HCT116 (cell line): ENCODE measurements at regions not wholly inside any gene's neighbourhood (a gene's known extent, or its start where the extent isn't known, plus 50 kb on each side); places are given as distances from the start of the nearest gene placed in this dataset.

Experiments used
- ATAC-seq: fragments of 200-7000 bp; cut with Tn5 transposase; 2 replicates; pipeline ENCODE4 v1.9.1; 2020; ENCODE audit warnings: mild to moderate bottlenecking, moderate library complexity
- BruUV-seq: library from RNA; stranded (reverse); fragments of 400-500 nt; replicated peaks from 2 replicates; lab custom pipeline; 2021; lab: Mats Ljungman, UMichigan
- CTCF ChIA-PET: fragments of 300-600 bp; sonication (Branson Sonifier 250); formaldehyde crosslinking; loops from one replicate; lab custom pipeline; 2021; ENCODE audit warnings: antibody characterized with exemption; lab: Charles Lee
- POLR2A ChIA-PET: fragments of 300-600, 350-600 bp; sonication (Branson Sonifier 250); formaldehyde crosslinking; loops from one replicate; lab custom pipeline; 2021; ENCODE audit warnings: antibody characterized with exemption; lab: Charles Lee
- RAD21 ChIA-PET, 2 experiments: fragments of 300-600 bp; sonication (Branson Sonifier 250); formaldehyde crosslinking; loops; one replicate each; lab custom pipeline; 2023; ENCODE audit warnings: low total read pairs in 2 of 2; ENCODE audit not compliant: uncharacterized antibody in 2 of 2, unreplicated experiment in 2 of 2, low non-redundant PET in 1 of 2; lab: Charles Lee
- DNase-seq: peaks from one replicate; pipeline ENCODE4 v3.0.0-alpha.2; 2010; ENCODE audit warnings: low read depth, low spot score
- H2AFZ ChIP-seq: fragments of 200-600 bp; shearing (Covaris generic), sonication (generic); 2 replicates; pipeline ENCODE4 v1.6.1; 2017; ENCODE audit warnings: low read depth, mixed run types, mixed read lengths, antibody characterized with exemption, low read length; ENCODE audit not compliant: poor library complexity, severe bottlenecking
- H3K27ac ChIP-seq: 2 replicates; pipeline ENCODE4 v1.5.1; 2012; ENCODE audit warnings: low read depth, low read length
- H3K27me3 ChIP-seq: fragments of 200-600 bp; sonication (generic); 2 replicates; pipeline ENCODE4 v1.6.1; 2016; ENCODE audit warnings: mixed run types, low read length, mixed read lengths; ENCODE audit not compliant: insufficient read depth
- H3K36me3 ChIP-seq, 2 experiments: fragments of 200-500 bp in 1 of 2; fragments of 200-600 bp in 1 of 2; sonication (Bioruptor generic) in 1 of 2; sonication (generic) in 1 of 2; 2 replicates each; pipeline versions ENCODE4 v1.5.1 to v1.6.1; 2014 to 2016; ENCODE audit warnings: low read length in 2 of 2, inconsistent platforms in 1 of 2, mixed read lengths in 1 of 2, mixed run types in 1 of 2; ENCODE audit not compliant: insufficient read depth in 2 of 2, control insufficient read depth in 1 of 2
- H3K4me1 ChIP-seq, 2 experiments: fragments of 200-600 bp in 1 of 2; sonication (generic) in 1 of 2; 2 replicates each; pipeline versions ENCODE4 v1.5.1 to v1.6.1; 2012 to 2017; ENCODE audit warnings: low read length in 2 of 2, inconsistent platforms in 1 of 2, mild to moderate bottlenecking in 1 of 2, mixed read lengths in 1 of 2, mixed run types in 1 of 2, moderate library complexity in 1 of 2; ENCODE audit not compliant: insufficient read depth in 2 of 2, control insufficient read depth in 1 of 2
- H3K4me2 ChIP-seq: fragments of 200-600 bp; sonication (generic); 2 replicates; pipeline ENCODE4 v1.6.1; 2017; ENCODE audit warnings: mixed run types, low read length, mixed read lengths
- H3K4me3 ChIP-seq, 2 experiments: fragments of 200-600 bp in 1 of 2; sonication (generic) in 1 of 2; replicated peaks in 1 of 2; 2 replicates each; pipeline ENCODE4 v1.5.1; 2011 to 2016; ENCODE audit warnings: low read length in 2 of 2, control low read depth in 1 of 2, low read depth in 1 of 2, mild to moderate bottlenecking in 1 of 2, mixed read lengths in 1 of 2, mixed run types in 1 of 2
- H3K79me2 ChIP-seq: fragments of 200-600 bp; sonication (generic); 2 replicates; pipeline ENCODE4 v1.6.1; 2017; ENCODE audit warnings: mild to moderate bottlenecking, mixed run types, low read length, moderate library complexity, mixed read lengths; ENCODE audit not compliant: insufficient read depth
- H3K9ac ChIP-seq: fragments of 200-600 bp; sonication (generic); 2 replicates; pipeline ENCODE4 v1.6.1; 2016; ENCODE audit warnings: low read length, mixed read lengths
- H3K9me2 ChIP-seq: fragments of 200-600 bp; sonication (generic), shearing (Covaris generic); 2 replicates; pipeline ENCODE4 v1.6.1; 2017; ENCODE audit warnings: mixed run types, mild to moderate bottlenecking, moderate library complexity; ENCODE audit not compliant: insufficient read depth
- H3K9me3 ChIP-seq, 2 experiments: fragments of 200-500 bp in 1 of 2; fragments of 200-600 bp in 1 of 2; sonication (Bioruptor generic) in 1 of 2; sonication (generic) in 1 of 2; 2 replicates each; pipeline ENCODE4 v1.6.1; 2014 to 2017; ENCODE audit warnings: low read length in 2 of 2, mixed read lengths in 2 of 2, inconsistent platforms in 1 of 2, low read depth in 1 of 2, mild to moderate bottlenecking in 1 of 2, mixed run types in 1 of 2, moderate library complexity in 1 of 2; ENCODE audit not compliant: control insufficient read depth in 1 of 2, insufficient read depth in 1 of 2
- H4K20me1 ChIP-seq: fragments of 200-600 bp; sonication (generic), shearing (Covaris generic); 2 replicates; pipeline ENCODE4 v1.6.1; 2017; ENCODE audit warnings: mixed run types, mild to moderate bottlenecking, moderate library complexity; ENCODE audit not compliant: insufficient read depth
- CBX3 ChIP-seq: IDR thresholded peaks from 2 replicates; pipeline ENCODE4 v1.6.1; 2012; ENCODE audit warnings: low read depth
- EGR1 ChIP-seq: IDR thresholded peaks from 2 replicates; pipeline ENCODE4 v1.6.1; 2012; ENCODE audit warnings: low read depth
- ELF1 ChIP-seq: IDR thresholded peaks from 2 replicates; pipeline ENCODE4 v1.6.1; 2012; ENCODE audit warnings: low read depth, borderline replicate concordance
- EZH2phosphoT487 ChIP-seq: fragments of 200-600 bp; IDR thresholded peaks from 2 replicates; pipeline ENCODE4 v1.6.1; 2018; ENCODE audit warnings: antibody characterized with exemption, borderline replicate concordance
- POLR2AphosphoS5 ChIP-seq: IDR thresholded peaks from 2 replicates; pipeline ENCODE4 v1.6.1; 2011; ENCODE audit warnings: mild to moderate bottlenecking, low read depth, low read length, moderate library complexity
- RAD21 ChIP-seq: IDR thresholded peaks from 2 replicates; pipeline ENCODE4 v1.6.1; 2012; ENCODE audit warnings: low read depth, mild to moderate bottlenecking
- SIN3A ChIP-seq: IDR thresholded peaks from 2 replicates; pipeline ENCODE4 v1.6.1; 2012; ENCODE audit warnings: low read depth
- SRF ChIP-seq: IDR thresholded peaks from 2 replicates; pipeline ENCODE4 v1.6.1; 2012; ENCODE audit warnings: low read depth
- intact Hi-C: fragments of 100-400 bp; cut with micrococcal nuclease; formaldehyde crosslinking; loops from 2 replicates; pipeline ENCODE4 v1.10.0; 2022
- TF ChIP-seq, protein P1 (sequence below): IDR thresholded peaks from 2 replicates; pipeline ENCODE4 v1.6.1; 2011; ENCODE audit warnings: mild to moderate bottlenecking, low read length, moderate library complexity; ENCODE audit not compliant: insufficient replicate concordance; ENCODE audit errors: extremely low read depth
- TF ChIP-seq, protein P2 (sequence below): IDR thresholded peaks from 2 replicates; pipeline ENCODE4 v1.6.1; 2012
- TF ChIP-seq, protein P3 (sequence below), 3 experiments: fragments of 200-600 bp in 1 of 3; sonication (generic) in 1 of 3; IDR thresholded peaks in 2 of 3; conservative IDR thresholded peaks in 1 of 3; 2 replicates each; pipeline ENCODE4 v1.5.1; 2012 to 2017; ENCODE audit warnings: low read depth in 2 of 3, low read length in 2 of 3, antibody characterized with exemption in 1 of 3, borderline replicate concordance in 1 of 3, control low read depth in 1 of 3, mild to moderate bottlenecking in 1 of 3, mixed read lengths in 1 of 3, mixed run types in 1 of 3, moderate library complexity in 1 of 3; ENCODE audit not compliant: insufficient read depth in 1 of 3
- TF ChIP-seq, protein P4 (sequence below): IDR thresholded peaks from 2 replicates; pipeline ENCODE4 v1.6.1; 2012; ENCODE audit warnings: low read depth

DNA sequence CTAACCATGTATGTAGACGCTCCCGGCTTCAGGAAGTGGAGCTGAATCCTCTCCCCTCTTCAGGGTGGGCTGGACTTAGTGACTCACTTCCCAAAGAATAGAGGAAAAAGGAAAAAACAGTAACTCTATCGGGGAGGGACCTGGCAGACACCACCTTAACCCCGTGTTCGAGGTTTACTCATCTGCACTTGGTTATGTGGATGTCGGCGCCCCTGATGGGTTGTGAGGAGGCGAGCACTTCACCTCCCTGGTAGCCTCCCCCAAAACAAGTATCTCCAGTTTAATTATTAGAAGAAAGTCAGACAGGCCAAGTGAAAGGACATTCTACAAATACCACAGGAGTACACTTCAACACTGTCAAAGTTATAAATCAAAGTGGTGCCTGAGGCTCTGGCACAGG is 559.7 kb downstream of the TCERG1L start:
- DNase-seq (no peak), ATAC-seq (no peak)
- Histone ChIP-seq H3K9me3 (no peaks in the 10 kb centered on the region), H3K9me2 (no peaks in the 10 kb centered on the region), H3K4me3 (no peak overlapping the region)
- BruUV-seq, result no TSS peak
- CTCF ChIA-PET, result no interaction called here
- no peak for TF ChIP-seq EZH2phosphoT487
- TF ChIP-seq, protein P1, sequence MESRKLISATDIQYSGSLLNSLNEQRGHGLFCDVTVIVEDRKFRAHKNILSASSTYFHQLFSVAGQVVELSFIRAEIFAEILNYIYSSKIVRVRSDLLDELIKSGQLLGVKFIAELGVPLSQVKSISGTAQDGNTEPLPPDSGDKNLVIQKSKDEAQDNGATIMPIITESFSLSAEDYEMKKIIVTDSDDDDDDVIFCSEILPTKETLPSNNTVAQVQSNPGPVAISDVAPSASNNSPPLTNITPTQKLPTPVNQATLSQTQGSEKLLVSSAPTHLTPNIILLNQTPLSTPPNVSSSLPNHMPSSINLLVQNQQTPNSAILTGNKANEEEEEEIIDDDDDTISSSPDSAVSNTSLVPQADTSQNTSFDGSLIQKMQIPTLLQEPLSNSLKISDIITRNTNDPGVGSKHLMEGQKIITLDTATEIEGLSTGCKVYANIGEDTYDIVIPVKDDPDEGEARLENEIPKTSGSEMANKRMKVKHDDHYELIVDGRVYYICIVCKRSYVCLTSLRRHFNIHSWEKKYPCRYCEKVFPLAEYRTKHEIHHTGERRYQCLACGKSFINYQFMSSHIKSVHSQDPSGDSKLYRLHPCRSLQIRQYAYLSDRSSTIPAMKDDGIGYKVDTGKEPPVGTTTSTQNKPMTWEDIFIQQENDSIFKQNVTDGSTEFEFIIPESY, result no peak
- TF ChIP-seq, protein P2, sequence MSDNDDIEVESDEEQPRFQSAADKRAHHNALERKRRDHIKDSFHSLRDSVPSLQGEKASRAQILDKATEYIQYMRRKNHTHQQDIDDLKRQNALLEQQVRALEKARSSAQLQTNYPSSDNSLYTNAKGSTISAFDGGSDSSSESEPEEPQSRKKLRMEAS, result no peak
- TF ChIP-seq, all 23 proteins: peak for 0
- Histone ChIP-seq H3K9ac (no peak overlapping the region), H4K20me1 (no peaks in the 10 kb centered on the region), H3K36me3 (no peaks in the 10 kb centered on the region), H3K4me1 (no peaks in the 10 kb centered on the region), H3K4me2 (no peak overlapping the region), H3K79me2 (no peaks in the 10 kb centered on the region), H3K27me3 (no peaks in the 10 kb centered on the region), H2AFZ (no peak overlapping the region), H3K27ac (no peak overlapping the region)
- RAD21 ChIA-PET, result no interaction called here
- POLR2A ChIA-PET, result no interaction called here
- intact Hi-C loops, result no loop called here

DNA sequence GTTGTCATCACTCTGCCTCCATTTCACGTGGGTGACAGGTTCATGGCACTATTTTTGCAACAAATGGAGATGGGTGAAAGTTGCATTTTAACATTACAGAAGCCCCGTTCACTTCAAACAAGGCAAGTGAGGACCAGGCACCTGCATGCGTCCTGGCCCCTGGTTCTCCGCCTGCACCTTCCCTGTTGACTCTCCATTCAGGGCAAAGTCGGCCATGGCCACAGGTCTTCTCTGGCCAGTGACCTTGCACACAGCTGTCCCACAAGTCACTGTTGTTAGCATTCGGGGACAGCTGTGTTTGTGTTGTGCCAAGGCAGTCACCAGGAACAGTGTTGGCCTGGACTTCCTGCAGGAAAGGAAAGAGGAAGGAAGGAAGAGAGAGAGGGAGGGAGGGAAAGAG is 554.9 kb downstream of the TCERG1L start:
- Histone ChIP-seq H2AFZ (no peak overlapping the region), H3K79me2 (no peaks in the 10 kb centered on the region), H3K4me3 (no peak overlapping the region), H3K27ac (no peak overlapping the region), H3K9me3 (no peaks in the 10 kb centered on the region), H3K9me2 (no peaks in the 10 kb centered on the region), H3K27me3 (no peaks in the 10 kb centered on the region), H3K36me3 (no peaks in the 10 kb centered on the region), H3K9ac (no peak overlapping the region), H3K4me1 (no peaks in the 10 kb centered on the region), H4K20me1 (no peaks in the 10 kb centered on the region), H3K4me2 (no peak overlapping the region)
- ChIA-PET POLR2A (no interaction called here), RAD21 (no interaction called here), CTCF (no interaction called here)
- intact Hi-C loops, result no loop called here
- no peak for ATAC-seq
- DNase-seq, result no peak
- no TSS peak for BruUV-seq
- TF ChIP-seq, protein P3, sequence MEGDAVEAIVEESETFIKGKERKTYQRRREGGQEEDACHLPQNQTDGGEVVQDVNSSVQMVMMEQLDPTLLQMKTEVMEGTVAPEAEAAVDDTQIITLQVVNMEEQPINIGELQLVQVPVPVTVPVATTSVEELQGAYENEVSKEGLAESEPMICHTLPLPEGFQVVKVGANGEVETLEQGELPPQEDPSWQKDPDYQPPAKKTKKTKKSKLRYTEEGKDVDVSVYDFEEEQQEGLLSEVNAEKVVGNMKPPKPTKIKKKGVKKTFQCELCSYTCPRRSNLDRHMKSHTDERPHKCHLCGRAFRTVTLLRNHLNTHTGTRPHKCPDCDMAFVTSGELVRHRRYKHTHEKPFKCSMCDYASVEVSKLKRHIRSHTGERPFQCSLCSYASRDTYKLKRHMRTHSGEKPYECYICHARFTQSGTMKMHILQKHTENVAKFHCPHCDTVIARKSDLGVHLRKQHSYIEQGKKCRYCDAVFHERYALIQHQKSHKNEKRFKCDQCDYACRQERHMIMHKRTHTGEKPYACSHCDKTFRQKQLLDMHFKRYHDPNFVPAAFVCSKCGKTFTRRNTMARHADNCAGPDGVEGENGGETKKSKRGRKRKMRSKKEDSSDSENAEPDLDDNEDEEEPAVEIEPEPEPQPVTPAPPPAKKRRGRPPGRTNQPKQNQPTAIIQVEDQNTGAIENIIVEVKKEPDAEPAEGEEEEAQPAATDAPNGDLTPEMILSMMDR (IDR thresholded peaks at IDR 0.05 in 2 of 3, conservative IDR thresholded peaks at IDR 0.05 in 1 of 3; ENCODE audit: borderline replicate concordance in 1 of 3, insufficient read depth in 1 of 3, low read depth in 2 of 3, low read length in 2 of 3), result no peak
- TF ChIP-seq RAD21 (no peak), SRF (no peak), SIN3A (no peak), ELF1 (no peak), EZH2phosphoT487 (no peak), POLR2AphosphoS5 (no peak), EGR1 (no peak), CBX3 (no peak)
- TF ChIP-seq, protein P4, sequence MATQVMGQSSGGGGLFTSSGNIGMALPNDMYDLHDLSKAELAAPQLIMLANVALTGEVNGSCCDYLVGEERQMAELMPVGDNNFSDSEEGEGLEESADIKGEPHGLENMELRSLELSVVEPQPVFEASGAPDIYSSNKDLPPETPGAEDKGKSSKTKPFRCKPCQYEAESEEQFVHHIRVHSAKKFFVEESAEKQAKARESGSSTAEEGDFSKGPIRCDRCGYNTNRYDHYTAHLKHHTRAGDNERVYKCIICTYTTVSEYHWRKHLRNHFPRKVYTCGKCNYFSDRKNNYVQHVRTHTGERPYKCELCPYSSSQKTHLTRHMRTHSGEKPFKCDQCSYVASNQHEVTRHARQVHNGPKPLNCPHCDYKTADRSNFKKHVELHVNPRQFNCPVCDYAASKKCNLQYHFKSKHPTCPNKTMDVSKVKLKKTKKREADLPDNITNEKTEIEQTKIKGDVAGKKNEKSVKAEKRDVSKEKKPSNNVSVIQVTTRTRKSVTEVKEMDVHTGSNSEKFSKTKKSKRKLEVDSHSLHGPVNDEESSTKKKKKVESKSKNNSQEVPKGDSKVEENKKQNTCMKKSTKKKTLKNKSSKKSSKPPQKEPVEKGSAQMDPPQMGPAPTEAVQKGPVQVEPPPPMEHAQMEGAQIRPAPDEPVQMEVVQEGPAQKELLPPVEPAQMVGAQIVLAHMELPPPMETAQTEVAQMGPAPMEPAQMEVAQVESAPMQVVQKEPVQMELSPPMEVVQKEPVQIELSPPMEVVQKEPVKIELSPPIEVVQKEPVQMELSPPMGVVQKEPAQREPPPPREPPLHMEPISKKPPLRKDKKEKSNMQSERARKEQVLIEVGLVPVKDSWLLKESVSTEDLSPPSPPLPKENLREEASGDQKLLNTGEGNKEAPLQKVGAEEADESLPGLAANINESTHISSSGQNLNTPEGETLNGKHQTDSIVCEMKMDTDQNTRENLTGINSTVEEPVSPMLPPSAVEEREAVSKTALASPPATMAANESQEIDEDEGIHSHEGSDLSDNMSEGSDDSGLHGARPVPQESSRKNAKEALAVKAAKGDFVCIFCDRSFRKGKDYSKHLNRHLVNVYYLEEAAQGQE, result no peak
- TF ChIP-seq, protein P2, result no peak
